Lower lobe of right lung (tissue), 2 donors: ENCODE measurements at regions not wholly inside any gene's neighbourhood (a gene's known extent, or its start where the extent isn't known, plus 50 kb on each side); places are given as distances from the start of the nearest gene placed in this dataset.
A peak's percentile ranks its signal among the peaks of the same experiment; 100 is the strongest.

ENCODE experiments used
- ATAC-seq, 2 donors: fragments of 200-7000 bp; cut with Tn5 transposase; one replicate each; pipeline ENCODE4 v1.9.1; 2020 to 2022; ENCODE audit warnings: mild to moderate bottlenecking in 2 of 2, moderate library complexity in 2 of 2
- DNase-seq: peaks from one replicate; pipeline ENCODE4 v3.0.0-alpha.2; 2020
- H3K27ac ChIP-seq: fragments of 200-600 bp; one replicate; pipeline ENCODE4 v1.8.0; 2022
- H3K27me3 ChIP-seq: fragments of 200-600 bp; one replicate; pipeline ENCODE4 v1.8.0; 2022; ENCODE audit warnings: low read depth
- H3K36me3 ChIP-seq: fragments of 200-600 bp; one replicate; pipeline ENCODE4 v1.8.0; 2022; ENCODE audit warnings: mild to moderate bottlenecking
- H3K4me1 ChIP-seq: fragments of 200-600 bp; one replicate; pipeline ENCODE4 v1.8.0; 2022
- H3K4me3 ChIP-seq: fragments of 200-600 bp; one replicate; pipeline ENCODE4 v1.8.0; 2022; ENCODE audit warnings: mild to moderate bottlenecking
- H3K9me3 ChIP-seq: fragments of 200-600 bp; one replicate; pipeline ENCODE4 v1.8.0; 2022
- CTCF ChIP-seq: fragments of 200-600 bp; IDR thresholded peaks from one replicate; pipeline ENCODE4 v1.8.0; 2022; ENCODE audit warnings: antibody characterized with exemption, mild to moderate bottlenecking
- intact Hi-C: fragments of 100-400 bp; cut with DNase I; formaldehyde crosslinking; loops from one replicate; pipeline ENCODE4 v1.11.0; 2022
- donor health status: DM: no; HTN: yes; CAD: no; lungs with severe emphysema.

- DNase-seq (peak; percentile 64), ATAC-seq (peak; percentile 48 to 60)
- intact Hi-C loops, result no loop called here
- peaks cover 19% of the 10 kb centered on the region for H3K4me1 ChIP-seq
- H3K27ac ChIP-seq, result no peak overlapping the region
- no peak overlapping the region for H3K4me3 ChIP-seq
- no peaks in the 10 kb centered on the region for H3K36me3 ChIP-seq
- no peaks in the 10 kb centered on the region for H3K27me3 ChIP-seq
- TF ChIP-seq CTCF, result no peak
- H3K9me3 ChIP-seq, result no peaks in the 10 kb centered on the region
Measured at GRCh38 chr2:217714287-217714751, 288.5 kb downstream of the TNS1 start.

GRCh38 chr2:217713395-217714286 lies 289.2 kb downstream of the TNS1 start:
- H3K4me1 ChIP-seq, result peaks cover 19% of the 10 kb centered on the region
- H3K36me3 ChIP-seq, result no peaks in the 10 kb centered on the region
- DNase-seq (peak; percentile 79), ATAC-seq (peak; percentile 90 to 93)
- peak; percentile 97 for TF ChIP-seq CTCF
- intact Hi-C loops, result no loop called here
- H3K9me3 ChIP-seq, result no peaks in the 10 kb centered on the region
- H3K27ac ChIP-seq, result no peak overlapping the region
- no peaks in the 10 kb centered on the region for H3K27me3 ChIP-seq
- H3K4me3 ChIP-seq, result no peak overlapping the region

GRCh38 chr2:217712431-217712830 lies 290.4 kb downstream of the TNS1 start:
- TF ChIP-seq CTCF, result no peak
- no peak for ATAC-seq
- H3K4me3 ChIP-seq, result no peak overlapping the region
- H3K27me3 ChIP-seq, result no peaks in the 10 kb centered on the region
- H3K4me1 ChIP-seq, result peaks cover 19% of the 10 kb centered on the region
- H3K36me3 ChIP-seq, result no peaks in the 10 kb centered on the region
- H3K9me3 ChIP-seq, result no peaks in the 10 kb centered on the region
- intact Hi-C loops, result no loop called here
- no peak overlapping the region for H3K27ac ChIP-seq
- DNase-seq, result no peak

- no peak for TF ChIP-seq CTCF
- no peaks in the 10 kb centered on the region for H3K36me3 ChIP-seq
- DNase-seq, result no peak
- H3K9me3 ChIP-seq, result no peaks in the 10 kb centered on the region
- no peak overlapping the region for H3K4me3 ChIP-seq
- H3K4me1 ChIP-seq, result peaks cover 19% of the 10 kb centered on the region
- ATAC-seq, result no peak
- H3K27me3 ChIP-seq, result no peaks in the 10 kb centered on the region
- intact Hi-C loops, result no loop called here
- no peak overlapping the region for H3K27ac ChIP-seq
Measured at GRCh38 chr2:217711188-217711587, 291.6 kb downstream of the TNS1 start.

- TF ChIP-seq CTCF, result no peak
- intact Hi-C loops, result no loop called here
- no peaks in the 10 kb centered on the region for H3K27me3 ChIP-seq
- H3K4me3 ChIP-seq, result no peak overlapping the region
- no peaks in the 10 kb centered on the region for H3K9me3 ChIP-seq
- ATAC-seq, result no peak
- H3K4me1 ChIP-seq, result peaks cover 19% of the 10 kb centered on the region
- H3K27ac ChIP-seq, result no peak overlapping the region
- H3K36me3 ChIP-seq, result no peaks in the 10 kb centered on the region
- no peak for DNase-seq
Measured at GRCh38 chr2:217710211-217710765, 292.5 kb downstream of the TNS1 start.
